ENCODE measurements at regions not wholly inside any gene's neighbourhood (a gene's known extent, or its start where the extent isn't known, plus 50 kb on each side); places are given as distances from the start of the nearest gene placed in this dataset.
"Not testable (repeated sequence)": the region's sequence is repeated elsewhere in the genome, so short reads cannot be mapped to it uniquely, and the experiment has no call there.

DNA sequence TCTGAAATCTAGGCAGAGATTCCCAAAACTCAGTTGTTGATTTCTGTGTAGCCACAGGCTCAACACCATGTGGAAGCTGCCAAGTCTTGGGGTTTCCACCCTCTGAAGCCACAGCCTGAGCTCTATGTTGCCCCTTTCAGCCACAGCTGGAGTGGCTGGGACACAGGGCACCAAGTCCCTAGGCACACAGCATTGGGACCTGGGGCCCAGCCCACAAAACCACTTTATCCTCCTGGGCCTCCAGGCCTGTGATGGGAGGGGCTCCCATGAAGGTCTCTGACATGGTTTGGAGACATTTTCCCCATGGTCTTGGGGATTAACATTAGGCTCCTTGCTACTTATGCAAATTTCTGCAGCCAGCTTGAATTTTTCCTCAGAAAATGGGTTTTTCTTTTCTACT is 186.0 kb upstream of the SPOPL start:
- TF ChIP-seq, protein P1, sequence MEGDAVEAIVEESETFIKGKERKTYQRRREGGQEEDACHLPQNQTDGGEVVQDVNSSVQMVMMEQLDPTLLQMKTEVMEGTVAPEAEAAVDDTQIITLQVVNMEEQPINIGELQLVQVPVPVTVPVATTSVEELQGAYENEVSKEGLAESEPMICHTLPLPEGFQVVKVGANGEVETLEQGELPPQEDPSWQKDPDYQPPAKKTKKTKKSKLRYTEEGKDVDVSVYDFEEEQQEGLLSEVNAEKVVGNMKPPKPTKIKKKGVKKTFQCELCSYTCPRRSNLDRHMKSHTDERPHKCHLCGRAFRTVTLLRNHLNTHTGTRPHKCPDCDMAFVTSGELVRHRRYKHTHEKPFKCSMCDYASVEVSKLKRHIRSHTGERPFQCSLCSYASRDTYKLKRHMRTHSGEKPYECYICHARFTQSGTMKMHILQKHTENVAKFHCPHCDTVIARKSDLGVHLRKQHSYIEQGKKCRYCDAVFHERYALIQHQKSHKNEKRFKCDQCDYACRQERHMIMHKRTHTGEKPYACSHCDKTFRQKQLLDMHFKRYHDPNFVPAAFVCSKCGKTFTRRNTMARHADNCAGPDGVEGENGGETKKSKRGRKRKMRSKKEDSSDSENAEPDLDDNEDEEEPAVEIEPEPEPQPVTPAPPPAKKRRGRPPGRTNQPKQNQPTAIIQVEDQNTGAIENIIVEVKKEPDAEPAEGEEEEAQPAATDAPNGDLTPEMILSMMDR (IDR thresholded peaks at IDR 0.05) = not testable (repeated sequence)
- TF ChIP-seq POLR2A (IDR thresholded peaks at IDR 0.05; ENCODE audit: low read depth); POLR2AphosphoS5 (IDR thresholded peaks at IDR 0.05); EP300 (IDR thresholded peaks at IDR 0.05): not testable (repeated sequence)

Measured in esophagus muscularis mucosa (tissue), 4 donors.